H9 (cell line): ENCODE measurements at regions not wholly inside any gene's neighbourhood (a gene's known extent, or its start where the extent isn't known, plus 50 kb on each side); places are given as distances from the start of the nearest gene placed in this dataset.

ENCODE experiments used
- DNase-seq: peaks from one replicate; pipeline ENCODE4 v3.0.0-alpha.2; 2017
- H2AFZ ChIP-seq: one replicate; pipeline ENCODE4 v1.6.1; 2013; ENCODE audit warnings: mild to moderate bottlenecking, low read length, control low read depth, moderate library complexity
- H2AK5ac ChIP-seq: 2 replicates; pipeline ENCODE4 v1.6.1; 2013; ENCODE audit warnings: low read length, control low read depth, mixed read lengths; ENCODE audit not compliant: insufficient read length
- H2BK120ac ChIP-seq: one replicate; pipeline ENCODE4 v1.6.1; 2013; ENCODE audit warnings: low read depth, mild to moderate bottlenecking, low read length, control low read depth, inconsistent platforms; ENCODE audit not compliant: poor library complexity, severe bottlenecking
- H2BK12ac ChIP-seq: 2 replicates; pipeline ENCODE4 v1.6.1; 2013; ENCODE audit warnings: low read length, control low read depth, mixed read lengths, low read depth; ENCODE audit not compliant: insufficient read length
- H2BK15ac ChIP-seq: 2 replicates; pipeline ENCODE4 v1.6.1; 2013; ENCODE audit warnings: low read depth, low read length, control low read depth
- H2BK20ac ChIP-seq: one replicate; pipeline ENCODE4 v1.6.1; 2013; ENCODE audit warnings: low read depth, mild to moderate bottlenecking, low read length, control low read depth, inconsistent platforms; ENCODE audit not compliant: poor library complexity, severe bottlenecking
- H2BK5ac ChIP-seq: 2 replicates; pipeline ENCODE4 v1.6.1; 2013; ENCODE audit warnings: low read length, control low read depth, mixed read lengths; ENCODE audit not compliant: insufficient read length
- H3K14ac ChIP-seq: 2 replicates; pipeline ENCODE4 v1.6.1; 2013; ENCODE audit warnings: low read length, control low read depth; ENCODE audit not compliant: insufficient read depth
- H3K18ac ChIP-seq: 2 replicates; pipeline ENCODE4 v1.6.1; 2013; ENCODE audit warnings: low read depth, mild to moderate bottlenecking, mixed read lengths, low read length, control low read depth; ENCODE audit not compliant: insufficient read length
- H3K23ac ChIP-seq: 2 replicates; pipeline ENCODE4 v1.6.1; 2013; ENCODE audit warnings: low read length, control low read depth, mixed read lengths, low read depth; ENCODE audit not compliant: insufficient read length
- H3K23me2 ChIP-seq: 2 replicates; pipeline ENCODE4 v1.6.1; 2013; ENCODE audit warnings: low read depth, mild to moderate bottlenecking, mixed read lengths, low read length, control low read depth; ENCODE audit not compliant: insufficient read length, poor library complexity, severe bottlenecking
- H3K27ac ChIP-seq: 2 replicates; pipeline ENCODE4 v1.5.1; 2013; ENCODE audit warnings: low read length, control low read depth, mixed read lengths, low read depth; ENCODE audit not compliant: insufficient read length
- H3K27me3 ChIP-seq: 2 replicates; pipeline ENCODE4 v1.6.1; 2013; ENCODE audit warnings: low read length, control low read depth, inconsistent platforms; ENCODE audit not compliant: insufficient read depth
- H3K4ac ChIP-seq: 2 replicates; pipeline ENCODE4 v1.6.1; 2013; ENCODE audit warnings: low read depth, mild to moderate bottlenecking, control low read depth, inconsistent platforms, low read length, moderate library complexity
- H3K4me1 ChIP-seq: 2 replicates; pipeline ENCODE4 v1.6.1; 2013; ENCODE audit warnings: low read length, control low read depth, inconsistent platforms; ENCODE audit not compliant: insufficient read depth
- H3K4me2 ChIP-seq: 2 replicates; pipeline ENCODE4 v1.6.1; 2013; ENCODE audit warnings: low read length, control low read depth, mixed read lengths; ENCODE audit not compliant: insufficient read length, insufficient read depth
- H3K56ac ChIP-seq: 2 replicates; pipeline ENCODE4 v1.6.1; 2013; ENCODE audit warnings: low read depth, mild to moderate bottlenecking, mixed read lengths, low read length, control low read depth; ENCODE audit not compliant: insufficient read length
- H3K79me1 ChIP-seq: 2 replicates; pipeline ENCODE4 v1.6.1; 2013; ENCODE audit warnings: low read depth, mild to moderate bottlenecking, moderate library complexity, low read length, control low read depth, inconsistent platforms; ENCODE audit not compliant: insufficient read depth, poor library complexity, severe bottlenecking
- H3K79me2 ChIP-seq: 2 replicates; pipeline ENCODE4 v1.6.1; 2013; ENCODE audit warnings: low read length, control low read depth, inconsistent platforms; ENCODE audit not compliant: insufficient read depth
- H3K9ac ChIP-seq: 2 replicates; pipeline ENCODE4 v1.6.1; 2013; ENCODE audit warnings: low read length, control low read depth, mixed read lengths; ENCODE audit not compliant: insufficient read length; ENCODE audit errors: extremely low read depth
- H3K9me3 ChIP-seq: one replicate; pipeline ENCODE4 v1.6.1; 2013; ENCODE audit warnings: low read depth, low read length, inconsistent platforms; ENCODE audit not compliant: control insufficient read depth
- H3T11ph ChIP-seq: one replicate; pipeline ENCODE4 v1.6.1; 2013; ENCODE audit warnings: mild to moderate bottlenecking, low read length, control low read depth, inconsistent platforms
- H4K20me1 ChIP-seq: one replicate; pipeline ENCODE4 v1.6.1; 2013; ENCODE audit not compliant: control insufficient read depth, insufficient read length, insufficient read depth
- H4K5ac ChIP-seq: 2 replicates; pipeline ENCODE4 v1.6.1; 2013; ENCODE audit warnings: low read depth, mild to moderate bottlenecking, mixed read lengths, low read length, control low read depth; ENCODE audit not compliant: insufficient read length
- H4K8ac ChIP-seq: replicated peaks from 2 replicates; pipeline ENCODE4 v1.6.1; 2013; ENCODE audit warnings: low read length, control low read depth, mixed read lengths, low read depth; ENCODE audit not compliant: insufficient read length
- H4K91ac ChIP-seq: 2 replicates; pipeline ENCODE4 v1.6.1; 2013; ENCODE audit warnings: low read depth, mild to moderate bottlenecking, moderate library complexity, mixed read lengths, low read length, control low read depth; ENCODE audit not compliant: insufficient read length
- H3K27ac Mint-ChIP-seq, 3 experiments: 2 replicates in 2 of 3; 3 replicates in 1 of 3; pipeline ENCODE4 v1.8.0; 2020 to 2021; ENCODE audit warnings: mixed read lengths in 3 of 3, mild to moderate bottlenecking in 1 of 3, moderate library complexity in 1 of 3
- H3K27me3 Mint-ChIP-seq: 2 replicates; pipeline ENCODE4 v1.8.0; 2021; ENCODE audit warnings: low read depth, mild to moderate bottlenecking, moderate library complexity, mixed read lengths
- H3K36me3 Mint-ChIP-seq, 3 experiments: 2 replicates in 2 of 3; 3 replicates in 1 of 3; pipeline ENCODE4 v1.8.0; 2020 to 2021; ENCODE audit warnings: low read depth in 3 of 3, mixed read lengths in 3 of 3; ENCODE audit not compliant: insufficient read depth in 1 of 3
- H3K4me1 Mint-ChIP-seq, 2 experiments: 2 replicates each; pipeline ENCODE4 v1.8.0; 2020; ENCODE audit warnings: mixed read lengths in 2 of 2
- H3K4me3 Mint-ChIP-seq, 2 experiments: 2 replicates in 1 of 2; 3 replicates in 1 of 2; pipeline ENCODE4 v1.8.0; 2020 to 2021; ENCODE audit warnings: mild to moderate bottlenecking in 2 of 2, mixed read lengths in 2 of 2, moderate library complexity in 1 of 2
- H3K9me3 Mint-ChIP-seq, 2 experiments: 2 replicates in 1 of 2; 3 replicates in 1 of 2; pipeline ENCODE4 v1.8.0; 2020; ENCODE audit warnings: mild to moderate bottlenecking in 2 of 2, mixed read lengths in 2 of 2, moderate library complexity in 1 of 2
- CTCF ChIP-seq: fragments of 200-600 bp; sonication (generic); conservative IDR thresholded peaks from 3 replicates; pipeline ENCODE4 v1.8.0; 2021; ENCODE audit warnings: antibody characterized with exemption, mild to moderate bottlenecking
- WGBS: extraction: QIAGEN DNeasy Blood & Tissue Kit; methylation state at CpG from one replicate; pipeline ENCODE4 v1.1.7; 2013; ENCODE audit warnings: missing lambda C conversion rate, low lambda C conversion rate, mixed read lengths; ENCODE audit not compliant: insufficient read length; ENCODE audit errors: extremely low coverage; 5-methylcytosine and 5-hydroxymethylcytosine counted together

GRCh38 chr2:228532233-228532632 is 350.7 kb upstream of the SPHKAP start:
- peaks cover 54 to 74% of the 10 kb centered on the region in 2 experiments for H3K9me3 Mint-ChIP-seq

More at GRCh38 chr2:228532233-228532632, 350.7 kb upstream of the SPHKAP start:
- H3K4me1 Mint-ChIP-seq: 0 out of 4 replicates have a peak, but pooled peaks cover 0 to under 1% of the 10 kb centered on the region in 2 experiments
- Histone ChIP-seq H3K4me1 (no peaks in the 10 kb centered on the region), H2BK20ac (no peak overlapping the region), H2AK5ac (no peak overlapping the region), H2BK120ac (no peak overlapping the region), H3K9ac (no peak overlapping the region), H3K18ac (no peak overlapping the region), H3K79me2 (no peaks in the 10 kb centered on the region), H2BK5ac (no peak overlapping the region), H3T11ph (no peak overlapping the region), H3K14ac (no peak overlapping the region), H2BK12ac (no peak overlapping the region), H4K91ac (no peak overlapping the region), H3K27ac (no peak overlapping the region), H4K20me1 (no peaks in the 10 kb centered on the region), H3K79me1 (no peaks in the 10 kb centered on the region), H3K23ac (no peak overlapping the region), H3K4me2 (no peak overlapping the region), H2AFZ (no peak overlapping the region), H3K27me3 (no peaks in the 10 kb centered on the region), H4K8ac (no peak overlapping the region), H3K9me3 (no peaks in the 10 kb centered on the region), H4K5ac (no peak overlapping the region), H3K4ac (no peak overlapping the region), H3K23me2 (no peaks in the 10 kb centered on the region), H2BK15ac (no peak overlapping the region), H3K56ac (no peak overlapping the region)
- H3K36me3 Mint-ChIP-seq: peaks cover 37 to 63% (median 47%) of the 10 kb centered on the region in 3 experiments
- WGBS: no CpG with 5 or more reads among the region's 1 CpG
- no peak for TF ChIP-seq CTCF
- H3K27me3 Mint-ChIP-seq: no peaks in the 10 kb centered on the region
- H3K4me3 Mint-ChIP-seq: no peak overlapping the region
- no peak for DNase-seq
- H3K27ac Mint-ChIP-seq: no peak overlapping the region
